HepG2 (cell line): ENCODE measurements at regions not wholly inside any gene's neighbourhood (a gene's known extent, or its start where the extent isn't known, plus 50 kb on each side); places are given as distances from the start of the nearest gene placed in this dataset.

Source experiments
- ATAC-seq: fragments of 200-7000 bp; cut with Tn5 transposase; 3 replicates; pipeline ENCODE4 v1.9.1; 2020; ENCODE audit warnings: mild to moderate bottlenecking, moderate library complexity
- BruUV-seq: library from RNA; stranded (reverse); fragments of 400-500 nt; replicated peaks from 2 replicates; lab custom pipeline; 2021; lab: Mats Ljungman, UMichigan
- CTCF ChIA-PET: fragments of 300-600 bp; formaldehyde crosslinking; extraction: SDS; loops from one replicate; lab custom pipeline; 2021; ENCODE audit warnings: low total read pairs, inconsistent platforms, low intra/inter-chr PET ratio; lab: Yijun Ruan, JAX
- POLR2A ChIA-PET: fragments of 350-600 bp; sonication (Branson Sonifier 250); formaldehyde crosslinking; loops from one replicate; lab custom pipeline; 2020; ENCODE audit warnings: antibody characterized with exemption, inconsistent platforms; lab: Yijun Ruan, JAX
- DNase-seq: peaks from one replicate; pipeline ENCODE4 v3.0.0-alpha.2; 2015; ENCODE audit warnings: low spot score
- FAIRE-seq: peaks from 3 replicates; lab custom pipeline; 2011; peaks lifted over from hg19 to GRCh38; lab: Jason Lieb, UNC
- H2AFZ ChIP-seq: one replicate; pipeline ENCODE4 v1.6.1; 2011; ENCODE audit warnings: low read length, inconsistent platforms
- H3K27ac ChIP-seq: fragments of 300-600 bp; 3 replicates; pipeline ENCODE4 v1.8.0; 2011; ENCODE audit warnings: mixed run types, mild to moderate bottlenecking, mixed read lengths, low read length, inconsistent platforms; ENCODE audit not compliant: insufficient read depth; ENCODE audit errors: extremely low read length
- H3K27me3 ChIP-seq, 2 experiments: fragments of 200-600 bp in 1 of 2; 2 replicates in 1 of 2; 3 replicates in 1 of 2; pipeline versions ENCODE4 v1.6.0 to v1.8.0; 2011; ENCODE audit warnings: low read length in 2 of 2, mild to moderate bottlenecking in 2 of 2, moderate library complexity in 2 of 2, inconsistent platforms in 1 of 2; ENCODE audit not compliant: insufficient read depth in 2 of 2, control insufficient read depth in 1 of 2
- H3K36me3 ChIP-seq, 2 experiments: fragments of 200-600 bp in 1 of 2; replicated peaks in 1 of 2; 2 replicates in 1 of 2; 3 replicates in 1 of 2; pipeline versions ENCODE4 v1.5.1 to v1.8.0; 2011; ENCODE audit warnings: low read length in 2 of 2, inconsistent platforms in 1 of 2; ENCODE audit not compliant: insufficient read depth in 2 of 2, control insufficient read depth in 1 of 2
- H3K4me1 ChIP-seq: 2 replicates; pipeline ENCODE4 v1.5.1; 2012; ENCODE audit warnings: low read length, inconsistent platforms; ENCODE audit not compliant: insufficient read depth
- H3K4me2 ChIP-seq: 2 replicates; pipeline ENCODE4 v1.6.0; 2011; ENCODE audit warnings: low read depth, low read length, inconsistent platforms
- H3K4me3 ChIP-seq, 3 experiments: fragments of 200-600 bp in 1 of 3; sonication (generic), shearing (Covaris generic) in 1 of 3; replicated peaks in 1 of 3; 2 replicates each; pipeline ENCODE4 v1.5.1; 2011 to 2016; ENCODE audit warnings: low read length in 3 of 3, inconsistent platforms in 2 of 3, low read depth in 2 of 3, mild to moderate bottlenecking in 2 of 3, control low read depth in 1 of 3, mixed read lengths in 1 of 3; ENCODE audit not compliant: insufficient read depth in 1 of 3
- H3K79me2 ChIP-seq: one replicate; pipeline ENCODE4 v1.6.1; 2011; ENCODE audit warnings: low read length, inconsistent platforms; ENCODE audit not compliant: insufficient read depth
- H3K9ac ChIP-seq: 2 replicates; pipeline ENCODE4 v1.6.0; 2011; ENCODE audit warnings: mild to moderate bottlenecking, low read depth, low read length, inconsistent platforms; ENCODE audit not compliant: insufficient read depth
- H3K9me3 ChIP-seq: 2 replicates; pipeline ENCODE4 v1.5.1; 2012; ENCODE audit warnings: mild to moderate bottlenecking, low read length
- H4K20me1 ChIP-seq: 2 replicates; pipeline ENCODE4 v1.6.0; 2011; ENCODE audit warnings: inconsistent platforms, mild to moderate bottlenecking, low read length, moderate library complexity; ENCODE audit not compliant: insufficient read depth
- NPAS2 ChIP-seq: sonication (generic); formaldehyde crosslinking; IDR thresholded peaks from 2 replicates; pipeline ENCODE4 v1.8.0; 2022; ENCODE audit warnings: mild to moderate bottlenecking, missing genetic modification reagents, borderline replicate concordance
- NR2F6 ChIP-seq, 2 experiments: IDR thresholded peaks; 2 replicates each; pipeline ENCODE4 v1.6.1; 2016; ENCODE audit warnings: antibody characterized with exemption in 1 of 2, mild to moderate bottlenecking in 1 of 2
- ZNF850 ChIP-seq: sonication (generic); formaldehyde crosslinking; conservative IDR thresholded peaks from 2 replicates; pipeline ENCODE4 v1.9.0; 2021; ENCODE audit warnings: mild to moderate bottlenecking, missing genetic modification reagents
- WGBS: methylation state at CpG from one replicate; pipeline ENCODE4 v1.1.6; 2017; ENCODE audit warnings: low lambda C conversion rate; 5-methylcytosine and 5-hydroxymethylcytosine counted together
- in situ Hi-C: cut with HindIII; loops from 2 replicates; pipeline ENCODE4 v1.10.0; 2017; ENCODE audit warnings: low pct_unique_long_range_greater_than_20kb; ENCODE audit not compliant: extremely low pct_ligation_motif_present
- intact Hi-C: fragments of 100-400 bp; cut with micrococcal nuclease; formaldehyde crosslinking; loops from one replicate; pipeline ENCODE4 v1.10.0; 2022; ENCODE audit not compliant: unreplicated experiment

DNA sequence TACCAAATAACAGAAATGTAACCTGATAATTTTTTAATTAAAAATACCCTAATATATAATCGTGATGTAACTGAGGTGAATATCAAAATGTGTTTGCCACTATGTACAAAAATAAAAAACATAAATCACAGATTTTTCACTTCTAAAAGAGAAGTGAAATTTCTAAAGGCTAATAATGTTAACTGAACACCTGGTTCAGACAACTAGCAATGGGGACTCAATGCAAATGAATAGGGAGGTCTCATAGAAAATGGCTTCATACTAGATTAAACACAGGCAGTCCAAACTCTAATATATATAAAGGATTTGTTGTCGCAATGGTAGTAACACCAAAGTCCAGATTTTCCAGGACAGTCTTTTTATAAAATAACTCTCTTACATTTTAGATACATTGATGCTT is 365.4 kb upstream of the ATP2B1 start:
- DNase-seq (no peak), FAIRE-seq (no peak)
- no peak overlapping the region for H3K4me3 ChIP-seq
- intact Hi-C loops = no loop called here
- TF ChIP-seq NR2F6 (IDR thresholded peaks at IDR 0.05) (no peak), NR2F6 (CRISPR knock-in tag; IDR thresholded peaks at IDR 0.05) (no peak)
- TF ChIP-seq, all 625 proteins: peak for 0
- no peaks in the 10 kb centered on the region for H3K36me3 ChIP-seq
- H3K9ac ChIP-seq = no peak overlapping the region
- no peaks in the 10 kb centered on the region for H4K20me1 ChIP-seq
- H3K27ac ChIP-seq = no peak overlapping the region
- no peak overlapping the region for H3K4me2 ChIP-seq
- POLR2A ChIA-PET = no interaction called here
- ATAC-seq = no peak
- CTCF ChIA-PET = no interaction called here
- WGBS = 21% methylated on average over 2 of the region's 2 CpGs
- H3K79me2 ChIP-seq = no peaks in the 10 kb centered on the region
- H3K4me1 ChIP-seq = no peaks in the 10 kb centered on the region
- no peaks in the 10 kb centered on the region for H3K27me3 ChIP-seq
- no TSS peak for BruUV-seq
- no peak overlapping the region for H2AFZ ChIP-seq
- in situ Hi-C loops = no loop called here
- no peaks in the 10 kb centered on the region for H3K9me3 ChIP-seq

DNA sequence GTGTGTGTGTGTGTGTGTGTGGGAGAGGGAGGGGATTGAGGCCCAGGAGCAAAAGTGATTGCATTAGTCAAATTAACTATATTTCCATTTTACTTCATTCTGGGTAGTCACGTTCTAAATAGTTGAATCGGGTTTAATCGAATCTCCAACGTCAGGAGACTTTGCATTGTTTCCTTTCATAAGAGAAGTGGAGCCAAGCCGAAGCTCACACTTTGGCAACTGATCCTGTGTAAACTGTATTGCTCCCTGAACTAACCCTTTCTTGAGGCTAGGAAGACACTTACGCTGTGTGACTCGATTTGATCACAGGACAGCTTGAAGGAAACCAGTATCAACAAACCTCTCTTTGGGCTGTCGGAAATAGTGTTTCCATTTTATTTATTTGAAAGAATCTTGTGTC is 363.4 kb upstream of the ATP2B1 start:
- Histone ChIP-seq H3K79me2 (no peaks in the 10 kb centered on the region), H3K27ac (no peak overlapping the region), H3K4me3 (no peak overlapping the region), H2AFZ (no peak overlapping the region), H3K4me1 (no peaks in the 10 kb centered on the region), H4K20me1 (no peaks in the 10 kb centered on the region), H3K36me3 (no peaks in the 10 kb centered on the region), H3K27me3 (no peaks in the 10 kb centered on the region), H3K9ac (no peak overlapping the region), H3K4me2 (no peak overlapping the region), H3K9me3 (no peaks in the 10 kb centered on the region)
- POLR2A ChIA-PET = no interaction called here
- in situ Hi-C loops = no loop called here
- CTCF ChIA-PET = no interaction called here
- DNase-seq (no peak), ATAC-seq (no peak), FAIRE-seq (no peak)
- no TSS peak for BruUV-seq
- whole genome bisulfite sequencing = 3% methylated on average over 8 of the region's 8 CpGs
- intact Hi-C loops = no loop called here
- TF ChIP-seq NPAS2 (CRISPR knock-in tag) = no peak
- TF ChIP-seq ZNF850 (CRISPR knock-in tag) = no peak
